GM21576 (cell line): ENCODE measurements at regions not wholly inside any gene's neighbourhood (a gene's known extent, or its start where the extent isn't known, plus 50 kb on each side); places are given as distances from the start of the nearest gene placed in this dataset.
"Not testable (repeated sequence)": the region's sequence is repeated elsewhere in the genome, so short reads cannot be mapped to it uniquely, and the experiment has no call there.

Experiments used
- ATAC-seq: cut with Tn5 transposase; IDR thresholded peaks from one replicate; pipeline ENCODE4 v1.9.1; 2021; ENCODE audit warnings: mild to moderate bottlenecking, moderate library complexity; ENCODE audit not compliant: unreplicated experiment

DNA sequence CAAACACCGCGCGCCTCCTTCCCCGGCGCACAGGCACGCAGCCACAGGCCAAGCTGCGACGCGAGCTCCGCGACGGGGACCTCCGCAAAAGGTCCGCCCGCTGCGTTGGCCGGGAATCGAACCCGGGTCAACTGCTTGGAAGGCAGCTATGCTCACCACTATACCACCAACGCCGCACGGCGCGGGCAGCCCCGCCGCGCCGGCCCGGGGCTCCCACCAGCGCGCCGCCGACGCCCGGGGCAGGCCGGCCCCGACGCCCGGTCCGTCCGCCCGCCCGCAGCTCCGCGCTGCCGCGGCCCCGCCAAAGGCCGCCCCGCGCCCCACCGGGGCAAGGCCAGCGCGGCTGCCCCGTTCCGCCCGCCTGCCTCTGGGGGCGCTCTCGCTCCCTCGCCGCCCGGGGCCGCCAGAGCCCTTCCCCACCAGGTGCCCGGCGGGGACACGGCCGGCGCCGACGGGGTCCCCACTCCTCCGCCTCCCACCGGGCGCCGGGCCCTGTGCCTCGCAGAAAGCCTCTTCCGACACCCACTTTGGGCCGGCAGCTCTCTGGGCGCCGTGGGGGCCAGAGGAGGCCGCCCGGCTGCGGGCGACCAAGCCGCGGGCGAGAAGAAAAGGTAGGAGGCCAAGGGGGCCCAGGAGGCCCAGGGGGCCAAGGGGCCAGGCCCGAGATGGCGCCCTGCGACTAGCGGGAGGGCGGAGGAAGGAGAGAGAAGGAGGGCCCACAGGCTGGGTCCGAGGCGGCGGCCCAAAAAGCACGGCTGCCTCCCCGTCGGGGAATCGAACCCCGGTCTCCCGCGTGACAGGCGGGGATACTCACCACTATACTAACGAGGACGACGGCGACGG lies 50.2 kb upstream of the FCGR2A start:
- ATAC-seq: peak; percentile 25

DNA sequence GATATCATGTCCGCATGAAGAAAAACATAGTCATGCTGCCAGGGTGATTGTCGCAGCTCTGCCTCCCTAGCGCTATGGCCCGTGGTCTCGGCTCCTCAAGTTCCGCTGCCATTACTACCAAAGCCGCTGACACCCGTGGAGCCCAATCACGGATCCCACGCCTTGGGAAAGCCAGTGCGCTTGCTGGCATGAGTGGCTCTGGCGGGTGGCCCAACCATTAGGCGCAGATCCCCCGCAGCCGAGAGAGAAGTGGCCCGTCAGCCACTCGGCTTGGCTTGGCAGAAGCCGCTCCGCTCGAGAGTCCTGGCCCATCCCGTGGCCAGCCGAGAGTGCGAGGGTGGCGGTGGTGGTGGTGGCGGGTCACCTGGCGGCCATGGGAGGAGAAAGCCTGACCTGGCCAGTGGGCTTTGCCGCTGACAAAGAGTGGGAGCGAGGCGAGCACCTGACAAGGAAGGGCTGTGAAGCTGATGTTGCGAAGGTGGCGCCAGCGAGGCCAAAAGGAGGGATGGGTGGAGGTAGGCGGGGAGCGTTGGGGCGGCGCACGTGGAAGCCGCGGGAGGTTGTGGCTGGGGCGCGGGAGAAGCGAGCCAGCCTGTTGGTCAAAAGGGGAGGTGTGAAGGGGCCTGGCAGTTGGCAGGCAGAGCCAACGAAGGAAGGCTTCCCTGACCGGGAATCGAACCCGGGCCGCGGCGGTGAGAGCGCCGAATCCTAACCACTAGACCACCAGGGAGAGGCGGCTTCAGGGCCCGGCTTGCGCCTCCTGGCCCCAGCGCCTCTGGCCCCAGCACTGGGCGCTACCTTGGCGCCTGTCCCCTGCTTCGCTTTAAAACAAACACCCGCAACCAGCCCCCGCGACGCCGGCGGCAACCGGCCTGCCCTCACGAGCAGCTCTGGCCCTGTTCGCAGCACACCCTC lies 51.0 kb upstream of the FCGR2A start:
- ATAC-seq: peak; percentile 62

DNA sequence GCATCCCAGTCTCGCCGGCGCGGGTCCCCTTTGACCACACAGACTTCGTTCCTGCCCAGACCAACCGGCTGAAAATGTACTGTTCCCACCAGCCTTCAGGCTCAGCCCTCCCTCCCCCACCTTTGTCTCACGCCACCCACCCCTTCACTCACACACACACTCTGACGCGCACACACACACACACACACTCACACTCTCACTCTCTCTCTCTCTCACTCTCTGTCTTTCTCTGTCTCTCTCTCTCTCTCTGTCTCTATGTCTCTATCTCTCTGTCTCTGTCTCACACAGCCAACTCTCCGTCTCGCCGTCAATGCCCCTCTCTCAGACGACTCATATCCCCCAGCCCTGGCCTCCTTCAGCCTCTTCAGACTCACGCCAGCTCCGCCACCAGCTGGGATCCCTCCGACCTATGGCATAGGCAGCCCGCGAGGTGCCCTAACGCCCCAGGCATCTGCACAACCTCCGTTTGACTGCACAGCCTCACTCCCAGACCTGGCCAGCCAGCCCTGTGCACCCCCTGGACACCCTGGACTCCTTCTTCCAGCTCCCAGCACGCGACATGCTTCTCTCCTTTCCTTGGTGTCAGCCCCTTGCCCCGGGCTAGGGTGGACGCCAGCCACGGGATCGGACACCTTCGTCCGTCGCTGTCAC lies 53.4 kb upstream of the FCGR2A start:
- not testable (repeated sequence) for ATAC-seq

DNA sequence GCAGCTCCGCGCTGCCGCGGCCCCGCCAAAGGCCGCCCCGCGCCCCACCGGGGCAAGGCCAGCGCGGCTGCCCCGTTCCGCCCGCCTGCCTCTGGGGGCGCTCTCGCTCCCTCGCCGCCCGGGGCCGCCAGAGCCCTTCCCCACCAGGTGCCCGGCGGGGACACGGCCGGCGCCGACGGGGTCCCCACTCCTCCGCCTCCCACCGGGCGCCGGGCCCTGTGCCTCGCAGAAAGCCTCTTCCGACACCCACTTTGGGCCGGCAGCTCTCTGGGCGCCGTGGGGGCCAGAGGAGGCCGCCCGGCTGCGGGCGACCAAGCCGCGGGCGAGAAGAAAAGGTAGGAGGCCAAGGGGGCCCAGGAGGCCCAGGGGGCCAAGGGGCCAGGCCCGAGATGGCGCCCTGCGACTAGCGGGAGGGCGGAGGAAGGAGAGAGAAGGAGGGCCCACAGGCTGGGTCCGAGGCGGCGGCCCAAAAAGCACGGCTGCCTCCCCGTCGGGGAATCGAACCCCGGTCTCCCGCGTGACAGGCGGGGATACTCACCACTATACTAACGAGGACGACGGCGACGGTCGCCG lies 57.4 kb upstream of the FCGR2A start:
- ATAC-seq: peak; percentile 25

DNA sequence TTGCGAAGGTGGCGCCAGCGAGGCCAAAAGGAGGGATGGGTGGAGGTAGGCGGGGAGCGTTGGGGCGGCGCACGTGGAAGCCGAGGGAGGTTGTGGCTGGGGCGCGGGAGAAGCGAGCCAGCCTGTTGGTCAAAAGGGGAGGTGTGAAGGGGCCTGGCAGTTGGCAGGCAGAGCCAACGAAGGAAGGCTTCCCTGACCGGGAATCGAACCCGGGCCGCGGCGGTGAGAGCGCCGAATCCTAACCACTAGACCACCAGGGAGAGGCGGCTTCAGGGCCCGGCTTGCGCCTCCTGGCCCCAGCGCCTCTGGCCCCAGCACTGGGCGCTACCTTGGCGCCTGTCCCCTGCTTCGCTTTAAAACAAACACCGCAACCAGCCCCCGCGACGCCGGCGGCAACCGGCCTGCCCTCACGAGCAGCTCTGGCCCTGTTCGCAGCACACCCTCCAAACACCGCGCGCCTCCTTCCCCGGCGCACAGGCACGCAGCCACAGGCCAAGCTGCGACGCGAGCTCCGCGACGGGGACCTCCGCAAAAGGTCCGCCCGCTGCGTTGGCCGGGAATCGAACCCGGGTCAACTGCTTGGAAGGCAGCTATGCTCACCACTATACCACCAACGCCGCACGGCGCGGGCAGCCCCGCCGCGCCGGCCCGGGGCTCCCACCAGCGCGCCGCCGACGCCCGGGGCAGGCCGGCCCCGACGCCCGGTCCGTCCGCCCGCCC lies 58.1 kb upstream of the FCGR2A start:
- peak; percentile 50 for ATAC-seq

DNA sequence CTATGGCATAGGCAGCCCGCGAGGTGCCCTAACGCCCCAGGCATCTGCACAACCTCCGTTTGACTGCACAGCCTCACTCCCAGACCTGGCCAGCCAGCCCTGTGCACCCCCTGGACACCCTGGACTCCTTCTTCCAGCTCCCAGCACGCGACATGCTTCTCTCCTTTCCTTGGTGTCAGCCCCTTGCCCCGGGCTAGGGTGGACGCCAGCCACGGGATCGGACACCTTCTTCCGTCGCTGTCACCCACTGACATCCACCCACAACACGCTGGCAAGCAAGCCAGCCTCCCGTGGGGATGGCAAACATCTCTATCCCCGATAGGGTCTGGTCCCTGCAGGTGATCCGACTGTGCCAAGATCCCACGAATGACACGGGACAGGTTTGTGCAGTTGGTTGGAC lies 60.5 kb upstream of the FCGR2A start:
- ATAC-seq: not testable (repeated sequence)

DNA sequence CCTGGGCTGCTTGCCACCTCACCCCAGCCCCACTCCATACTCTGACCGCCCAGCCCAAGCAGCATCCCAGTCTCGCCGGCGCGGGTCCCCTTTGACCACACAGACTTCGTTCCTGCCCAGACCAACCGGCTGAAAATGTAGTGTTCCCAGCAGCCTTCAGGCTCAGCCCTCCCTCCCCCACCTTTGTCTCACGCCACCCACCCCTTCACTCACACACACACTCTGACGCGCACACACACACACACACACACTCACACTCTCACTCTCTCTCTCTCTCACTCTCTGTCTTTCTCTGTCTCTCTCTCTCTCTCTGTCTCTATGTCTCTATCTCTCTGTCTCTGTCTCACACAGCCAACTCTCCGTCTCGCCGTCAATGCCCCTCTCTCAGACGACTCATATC lies 61.0 kb upstream of the FCGR2A start:
- not testable (repeated sequence) for ATAC-seq

DNA sequence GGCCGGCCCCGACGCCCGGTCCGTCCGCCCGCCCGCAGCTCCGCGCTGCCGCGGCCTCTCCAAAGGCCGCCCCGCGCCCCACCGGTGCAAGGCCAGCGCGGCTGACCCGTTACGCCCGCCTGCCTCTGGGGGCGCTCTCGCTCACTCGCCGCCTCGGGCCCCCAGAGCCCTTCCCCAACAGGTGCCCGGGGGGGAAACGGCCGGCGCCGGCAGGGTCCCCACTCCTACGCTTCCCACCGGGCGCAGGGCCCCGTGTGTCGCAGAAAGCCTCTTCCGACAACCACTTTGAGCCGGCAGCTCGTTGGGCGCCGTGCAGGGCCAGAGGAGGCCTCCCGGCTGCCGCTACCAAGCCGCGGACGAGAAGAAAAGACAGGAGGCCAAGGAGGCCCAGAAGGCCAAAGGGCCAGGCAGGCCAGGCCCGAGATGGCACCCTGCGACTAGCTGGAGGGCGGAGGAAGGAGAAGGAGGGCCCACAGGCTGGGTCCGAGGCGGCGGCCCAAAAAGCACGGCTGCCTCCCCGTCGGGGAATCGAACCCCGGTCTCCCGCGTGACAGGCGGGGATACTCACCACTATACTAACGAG lies 64.9 kb upstream of the FCGR2A start:
- ATAC-seq: no peak

DNA sequence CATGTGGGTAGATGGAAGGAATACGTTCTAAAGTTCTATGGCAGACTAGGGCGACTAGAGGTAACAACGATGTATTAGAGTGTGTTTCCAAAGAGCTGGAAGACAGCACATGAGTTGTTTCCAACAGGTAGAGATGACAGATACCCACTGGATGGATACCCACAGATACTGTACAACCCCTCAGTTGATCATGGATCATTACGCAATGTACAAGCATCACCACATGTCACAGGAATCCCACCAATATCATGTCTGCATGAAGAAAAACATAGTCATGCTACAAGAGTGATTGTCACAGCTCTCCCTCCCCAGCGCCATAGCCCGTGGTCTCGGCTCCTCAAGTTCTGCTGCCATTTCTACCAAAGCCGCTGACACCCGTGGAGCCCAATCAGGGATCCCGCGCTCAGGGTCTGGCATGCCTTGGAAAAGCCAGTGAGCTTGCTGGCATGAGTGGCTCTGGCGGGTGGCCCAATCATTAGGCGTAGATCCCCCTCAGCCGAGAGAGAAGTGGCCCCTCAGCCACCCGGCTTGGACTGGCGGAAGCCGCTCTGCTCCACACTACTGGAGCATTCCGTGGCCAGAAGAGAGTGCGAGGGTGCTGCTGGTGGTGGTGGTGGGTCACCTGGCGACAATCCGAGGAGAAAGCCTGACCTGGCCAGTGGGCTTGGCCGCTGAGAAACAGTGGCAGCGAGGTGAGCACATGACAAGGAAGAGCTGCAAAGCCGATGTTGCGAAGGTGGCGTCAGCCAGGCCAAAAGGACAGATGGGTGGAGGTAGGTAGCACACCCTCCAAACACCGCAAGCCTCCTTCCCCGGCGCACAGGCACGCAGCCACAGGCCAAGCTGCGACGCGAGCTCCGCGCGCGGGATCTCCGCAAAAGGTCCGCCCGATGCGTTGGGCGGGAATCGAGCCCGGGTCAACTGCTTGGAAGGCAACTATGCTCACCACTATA lies 65.7 kb upstream of the FCGR2A start:
- ATAC-seq: no peak

DNA sequence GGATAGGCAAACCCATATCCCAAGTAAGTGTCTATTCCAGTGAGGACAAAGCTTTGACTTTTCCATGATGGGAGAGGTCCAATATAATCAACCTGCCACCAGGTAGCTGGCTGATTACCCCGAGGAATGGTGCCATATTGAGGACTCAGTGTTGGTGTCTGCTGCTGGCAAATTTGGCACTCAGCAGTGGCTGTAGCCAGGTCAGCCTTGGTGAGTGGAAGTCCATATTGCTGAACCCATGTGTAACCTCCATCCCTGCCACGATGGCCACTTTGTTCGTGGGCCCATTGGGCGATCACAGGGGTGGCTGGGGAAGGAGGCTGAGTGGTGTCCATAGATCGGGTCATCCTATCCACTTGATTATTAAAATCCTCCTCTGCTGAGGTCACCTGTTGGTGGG lies 65.5 kb upstream of the CFAP126 start:
- ATAC-seq: not testable (repeated sequence)

DNA sequence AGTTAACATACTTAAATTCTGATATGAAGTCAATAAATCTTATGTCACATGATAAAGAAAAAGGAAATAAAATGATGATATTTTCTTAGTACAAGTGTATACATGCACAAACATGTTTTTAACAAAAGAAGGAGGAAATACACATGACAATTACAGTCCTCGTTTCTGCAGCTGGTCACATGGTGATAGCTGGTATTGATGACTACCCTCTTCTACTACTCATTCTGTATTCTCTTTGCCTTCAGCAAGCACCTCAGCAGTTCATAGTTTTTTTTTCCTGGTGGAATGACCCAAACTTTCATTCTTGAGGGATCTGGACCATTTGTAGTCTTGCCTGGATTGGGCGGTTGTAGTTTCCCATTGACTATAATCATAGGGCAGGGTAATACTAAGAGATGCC lies 64.4 kb upstream of the CFAP126 start:
- no peak for ATAC-seq

DNA sequence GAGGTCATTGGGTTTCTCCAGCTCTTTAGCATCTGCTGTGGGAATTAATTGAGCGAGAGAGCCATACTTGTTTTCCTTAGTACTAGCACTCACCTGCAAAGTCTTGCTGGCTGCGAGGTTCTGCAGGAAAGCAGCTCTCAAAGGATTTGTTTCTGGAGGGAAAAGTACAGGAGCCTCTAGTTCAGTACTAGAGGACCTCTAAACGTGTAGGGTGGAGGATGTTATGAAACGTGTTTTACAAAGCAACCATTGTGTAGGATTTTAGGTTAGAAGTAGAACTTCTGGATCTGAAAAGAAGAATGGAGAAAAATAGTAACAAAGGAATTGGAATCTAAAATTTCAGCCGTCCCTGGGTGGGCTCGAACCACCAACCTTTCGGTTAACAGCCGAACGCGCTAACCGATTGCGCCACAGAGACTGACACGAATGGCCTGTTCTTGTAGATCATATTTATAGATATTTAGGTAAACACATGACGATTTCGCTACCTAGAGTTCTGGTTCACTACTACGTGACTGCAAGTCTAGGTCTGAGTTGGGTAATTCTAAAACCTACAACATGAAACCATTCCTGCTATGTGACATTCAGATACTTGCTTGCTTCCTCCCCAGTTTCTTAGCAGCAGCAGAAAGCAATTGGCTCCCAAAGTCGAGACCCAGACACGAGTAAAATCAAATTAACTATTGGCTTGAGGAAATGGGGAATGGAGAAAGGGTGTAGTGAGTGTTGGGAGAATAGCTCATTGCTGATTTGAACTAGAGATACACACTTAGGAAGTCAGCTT lies 60.2 kb upstream of the CFAP126 start:
- ATAC-seq: no peak

DNA sequence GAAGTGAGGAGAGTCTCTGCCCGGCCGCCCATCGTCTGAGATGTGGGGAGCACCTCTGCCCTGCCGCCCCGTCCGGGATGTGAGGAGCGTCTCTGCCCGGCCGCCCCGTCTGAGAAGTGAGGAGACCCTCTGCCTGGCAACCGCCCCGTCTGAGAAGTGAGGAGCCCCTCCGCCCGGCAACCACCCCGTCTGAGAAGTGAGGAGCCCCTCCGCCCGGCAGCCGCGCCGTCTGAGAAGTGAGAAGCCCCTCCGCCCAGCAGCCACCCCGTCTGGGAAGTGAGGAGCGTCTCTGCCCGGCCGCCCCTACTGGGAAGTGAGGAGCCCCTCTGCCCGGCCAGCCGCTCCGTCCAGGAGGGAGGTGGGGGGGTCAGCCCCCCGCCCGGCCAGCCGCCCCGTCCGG lies 55.2 kb upstream of the CFAP126 start:
- ATAC-seq: not testable (repeated sequence)

DNA sequence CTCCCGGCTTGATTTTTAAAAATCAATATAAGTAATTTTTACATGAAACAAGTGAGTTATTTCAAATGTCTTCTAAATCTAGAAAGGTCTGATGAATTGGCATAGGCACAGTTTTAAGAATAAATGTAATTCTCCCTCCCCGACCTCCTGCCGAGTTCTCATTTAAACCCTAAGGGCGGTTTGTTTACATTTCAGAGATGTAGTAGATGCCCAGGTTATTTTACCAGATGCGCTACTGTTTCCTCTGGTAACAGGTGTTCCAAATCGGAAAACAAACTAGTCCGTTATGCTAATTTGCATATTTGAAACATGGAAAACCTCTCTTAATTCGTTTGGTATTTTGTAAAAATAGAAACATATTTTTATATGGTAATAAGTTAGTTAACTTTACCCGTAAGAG lies 53.8 kb upstream of the CFAP126 start:
- no peak for ATAC-seq

DNA sequence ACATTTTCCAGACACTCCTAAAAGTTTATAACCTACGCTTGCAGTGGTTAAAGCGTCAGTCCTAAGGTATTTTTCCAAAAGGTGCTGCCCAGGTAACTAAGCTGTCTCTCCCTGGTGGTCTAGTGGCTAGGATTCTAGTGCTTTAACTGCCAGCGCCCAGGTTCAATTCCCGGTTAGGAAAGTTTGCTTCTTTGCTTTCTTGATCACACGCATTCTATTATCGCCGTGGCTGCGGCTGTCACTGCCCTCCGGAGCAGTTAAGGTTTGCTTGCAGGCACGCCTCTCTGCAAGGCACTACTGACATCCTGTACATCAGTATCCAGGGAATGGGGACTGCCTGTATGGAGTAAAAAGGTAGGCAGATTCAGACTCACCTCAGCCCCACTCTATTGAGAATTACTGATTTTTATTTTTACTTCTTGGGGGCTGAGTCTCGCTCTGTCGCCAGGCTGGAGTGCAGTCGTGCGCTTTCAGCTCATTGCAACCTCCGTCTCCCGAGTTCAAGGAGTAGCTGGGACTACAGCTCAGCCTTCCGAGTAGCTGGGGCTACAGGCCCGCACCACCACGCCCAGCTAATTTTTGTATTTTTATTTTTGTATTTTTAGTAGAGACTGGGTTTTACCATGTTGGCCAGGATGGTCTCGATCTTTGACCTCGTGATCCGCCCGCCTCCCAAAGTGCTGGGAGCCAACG lies 53.2 kb upstream of the CFAP126 start:
- no peak for ATAC-seq

DNA sequence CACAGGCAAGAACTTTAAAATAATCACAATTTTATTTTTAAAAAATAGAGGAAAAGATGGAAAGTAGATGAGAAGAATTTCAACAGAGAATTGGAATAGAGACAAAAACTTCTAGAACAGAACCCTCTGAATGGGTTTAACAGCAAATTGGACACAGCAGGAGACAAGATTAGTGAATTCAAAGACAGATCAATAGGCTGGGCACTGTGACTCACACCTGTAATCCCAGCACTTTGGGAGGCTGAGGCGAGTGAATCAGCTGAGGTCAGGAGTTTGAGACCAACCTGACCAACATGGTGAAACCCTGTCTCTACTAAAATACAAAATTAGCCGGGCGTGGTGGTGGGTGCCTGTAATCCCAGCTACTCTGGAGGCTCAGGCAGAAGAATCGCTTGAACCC lies 49.9 kb upstream of the CFAP126 start:
- ATAC-seq: not testable (repeated sequence)
